ENCODE measurements at regions not wholly inside any gene's neighbourhood (a gene's known extent, or its start where the extent isn't known, plus 50 kb on each side); places are given as distances from the start of the nearest gene placed in this dataset.

GRCh38 chr13:37212826-37213225, 107.4 kb upstream of the CSNK1A1L start:
- Histone ChIP-seq H3K36me3 (no peaks in the 10 kb centered on the region), H3K9me3 (peaks cover 0 to 2% of the 10 kb centered on the region in 2 donors), H3K27me3 (no peaks in the 10 kb centered on the region), H3K27ac (no peak overlapping the region), H3K4me3 (no peak overlapping the region), H3K4me1 (no peaks in the 10 kb centered on the region)
- DNase-seq (ENCODE audit: low spot score in 2 of 2) = no peak
- intact Hi-C loops (cut with DNase I; ENCODE audit: low total_unique reads) = no loop called here
- no peak for TF ChIP-seq CTCF (IDR thresholded peaks at IDR 0.05)
- TF ChIP-seq POLR2AphosphoS5 (IDR thresholded peaks at IDR 0.05) = no peak

GRCh38 chr13:37211487-37211886, 106.0 kb upstream of the CSNK1A1L start:
- Histone ChIP-seq H3K27me3 (no peaks in the 10 kb centered on the region), H3K36me3 (no peaks in the 10 kb centered on the region), H3K27ac (no peak overlapping the region), H3K4me1 (no peaks in the 10 kb centered on the region), H3K9me3 (no peaks in the 10 kb centered on the region), H3K4me3 (no peak overlapping the region)
- TF ChIP-seq POLR2A (IDR thresholded peaks at IDR 0.05) (no peak), CTCF (IDR thresholded peaks at IDR 0.05) (no peak), POLR2AphosphoS5 (IDR thresholded peaks at IDR 0.05) (no peak)
- intact Hi-C loops (cut with DNase I; ENCODE audit: low total_unique reads) = no loop called here
- no peak for DNase-seq (ENCODE audit: low spot score in 2 of 2)

GRCh38 chr13:37209621-37210580, 104.4 kb upstream of the CSNK1A1L start:
- Histone ChIP-seq H3K36me3 (no peaks in the 10 kb centered on the region), H3K4me1 (no peaks in the 10 kb centered on the region), H3K4me3 (no peak overlapping the region), H3K27ac (no peak overlapping the region), H3K27me3 (no peaks in the 10 kb centered on the region), H3K9me3 (no peaks in the 10 kb centered on the region)
- intact Hi-C loops (cut with DNase I; ENCODE audit: low total_unique reads) = no loop called here
- no peak for DNase-seq (ENCODE audit: low spot score in 2 of 2)
- no peak for TF ChIP-seq CTCF (IDR thresholded peaks at IDR 0.05)
- TF ChIP-seq POLR2A (IDR thresholded peaks at IDR 0.05) = no peak
- no peak for TF ChIP-seq POLR2AphosphoS5 (IDR thresholded peaks at IDR 0.05)

- no peak for DNase-seq (ENCODE audit: low spot score in 2 of 2)
- Histone ChIP-seq H3K4me1 (no peaks in the 10 kb centered on the region), H3K36me3 (no peaks in the 10 kb centered on the region), H3K27me3 (no peaks in the 10 kb centered on the region), H3K27ac (no peak overlapping the region), H3K4me3 (no peak overlapping the region), H3K9me3 (no peaks in the 10 kb centered on the region)
- TF ChIP-seq POLR2A (IDR thresholded peaks at IDR 0.05) (no peak), CTCF (IDR thresholded peaks at IDR 0.05) (no peak), POLR2AphosphoS5 (IDR thresholded peaks at IDR 0.05) (no peak)
- intact Hi-C loops (cut with DNase I; ENCODE audit: low total_unique reads) = no loop called here
Observed at GRCh38 chr13:37207691-37208451, 102.4 kb upstream of the CSNK1A1L start.

- TF ChIP-seq POLR2AphosphoS5 (IDR thresholded peaks at IDR 0.05) = no peak
- no peak for TF ChIP-seq POLR2A (IDR thresholded peaks at IDR 0.05)
- no peak for TF ChIP-seq CTCF (IDR thresholded peaks at IDR 0.05)
- H3K4me1 ChIP-seq = no peaks in the 10 kb centered on the region
- intact Hi-C loops (cut with DNase I; ENCODE audit: low total_unique reads) = no loop called here
- no peaks in the 10 kb centered on the region for H3K9me3 ChIP-seq
- no peaks in the 10 kb centered on the region for H3K36me3 ChIP-seq
- no peaks in the 10 kb centered on the region for H3K27me3 ChIP-seq
- H3K27ac ChIP-seq = no peak overlapping the region
- DNase-seq (ENCODE audit: low spot score in 2 of 2) = no peak
- H3K4me3 ChIP-seq = no peak overlapping the region
Observed at GRCh38 chr13:37202264-37202663, 96.8 kb upstream of the CSNK1A1L start.
